HG03196 (cell line): ENCODE measurements at regions not wholly inside any gene's neighbourhood (a gene's known extent, or its start where the extent isn't known, plus 50 kb on each side); places are given as distances from the start of the nearest gene placed in this dataset.
"Not testable (repeated sequence)": the region's sequence is repeated elsewhere in the genome, so short reads cannot be mapped to it uniquely, and the experiment has no call there.

Experiments used
- ATAC-seq: cut with Tn5 transposase; IDR thresholded peaks from one replicate; pipeline ENCODE4 v1.9.1; 2021; ENCODE audit not compliant: unreplicated experiment

GRCh38 chr11:103716363-103716762 lies 320.1 kb upstream of the DDI1 start:
- no peak for ATAC-seq

GRCh38 chr11:103727262-103727661 lies 309.2 kb upstream of the DDI1 start:
- no peak for ATAC-seq

GRCh38 chr11:103729617-103730016 lies 306.8 kb upstream of the DDI1 start:
- ATAC-seq: no peak

GRCh38 chr11:103730131-103730940 lies 306.1 kb upstream of the DDI1 start:
- ATAC-seq: no peak

- no peak for ATAC-seq
Observed at GRCh38 chr11:103731670-103732069, 304.8 kb upstream of the DDI1 start.

- ATAC-seq: no peak
Observed at GRCh38 chr11:103733889-103734288, 302.6 kb upstream of the DDI1 start.

GRCh38 chr11:103735497-103736032 lies 300.9 kb upstream of the DDI1 start:
- no peak for ATAC-seq

GRCh38 chr11:103736315-103737036 lies 300.0 kb upstream of the DDI1 start:
- ATAC-seq: no peak

GRCh38 chr11:103737037-103737622 lies 299.3 kb upstream of the DDI1 start:
- no peak for ATAC-seq

- no peak for ATAC-seq
Observed at GRCh38 chr11:103737747-103738146, 298.7 kb upstream of the DDI1 start.

- not testable (repeated sequence) for ATAC-seq
Observed at GRCh38 chr11:103739074-103739796, 297.2 kb upstream of the DDI1 start.

GRCh38 chr11:103744496-103745153 lies 291.8 kb upstream of the DDI1 start:
- no peak for ATAC-seq

- ATAC-seq: no peak
Observed at GRCh38 chr11:103749158-103749557, 287.3 kb upstream of the DDI1 start.

GRCh38 chr11:103768816-103769215 lies 267.6 kb upstream of the DDI1 start:
- ATAC-seq: no peak

GRCh38 chr11:103773059-103773458 lies 263.4 kb upstream of the DDI1 start:
- ATAC-seq: no peak

GRCh38 chr11:103773537-103773936 lies 262.9 kb upstream of the DDI1 start:
- ATAC-seq: no peak

GRCh38 chr11:103779054-103779453 lies 257.4 kb upstream of the DDI1 start:
- no peak for ATAC-seq

- ATAC-seq: no peak
Observed at GRCh38 chr11:103789952-103790351, 246.5 kb upstream of the DDI1 start.

GRCh38 chr11:103792981-103793468 lies 243.4 kb upstream of the DDI1 start:
- no peak for ATAC-seq

- ATAC-seq: no peak
Observed at GRCh38 chr11:103794262-103794661, 242.2 kb upstream of the DDI1 start.
